Liver (tissue), 8 donors: ENCODE measurements at regions not wholly inside any gene's neighbourhood (a gene's known extent, or its start where the extent isn't known, plus 50 kb on each side); places are given as distances from the start of the nearest gene placed in this dataset.

Source experiments
- DNase-seq: peaks from one replicate; pipeline ENCODE4 v3.0.0-alpha.2; 2017; ENCODE audit warnings: low spot score
- H3K27ac ChIP-seq, 2 donors: one replicate each; pipeline ENCODE4 v1.7.0; 2013; ENCODE audit warnings: inconsistent platforms in 2 of 2, low read length in 2 of 2, control low read depth in 1 of 2, low read depth in 1 of 2, mild to moderate bottlenecking in 1 of 2
- H3K27me3 ChIP-seq, 4 donors: one replicate each; pipeline versions ENCODE4 v1.6.1 to v1.7.0; 2013; ENCODE audit warnings: low read length in 3 of 4, inconsistent platforms in 1 of 4, mild to moderate bottlenecking in 1 of 4, moderate library complexity in 1 of 4; ENCODE audit not compliant: control insufficient read depth in 4 of 4, insufficient read depth in 4 of 4
- H3K36me3 ChIP-seq, 4 donors: one replicate each; pipeline versions ENCODE4 v1.6.1 to v1.7.0; 2013; ENCODE audit warnings: low read length in 3 of 4, mild to moderate bottlenecking in 3 of 4, low read depth in 1 of 4, moderate library complexity in 1 of 4; ENCODE audit not compliant: control insufficient read depth in 4 of 4, insufficient read depth in 3 of 4
- H3K4me1 ChIP-seq, 4 donors: one replicate each; pipeline versions ENCODE4 v1.6.1 to v1.7.0; 2013; ENCODE audit warnings: low read length in 3 of 4, mild to moderate bottlenecking in 3 of 4, moderate library complexity in 1 of 4; ENCODE audit not compliant: control insufficient read depth in 4 of 4, insufficient read depth in 4 of 4
- H3K4me3 ChIP-seq, 3 donors: one replicate each; pipeline versions ENCODE4 v1.6.1 to v1.7.0; 2013; ENCODE audit warnings: low read length in 3 of 3, control low read depth in 1 of 3, low read depth in 1 of 3, mild to moderate bottlenecking in 1 of 3
- H3K9ac ChIP-seq, 2 donors: one replicate each; pipeline ENCODE4 v1.7.0; 2013; ENCODE audit warnings: low read length in 2 of 2, mild to moderate bottlenecking in 2 of 2, moderate library complexity in 2 of 2, control low read depth in 1 of 2, low read depth in 1 of 2
- H3K9me3 ChIP-seq, 4 donors: one replicate each; pipeline versions ENCODE4 v1.6.1 to v1.7.0; 2013; ENCODE audit warnings: low read length in 3 of 4; ENCODE audit not compliant: control insufficient read depth in 4 of 4
- CTCF ChIP-seq: fragments of 150-350 bp; IDR thresholded peaks from 2 replicates; pipeline ENCODE4 v1.5.1; 2017; ENCODE audit warnings: improper control_type of control experiment, low read depth, low read length; ENCODE audit not compliant: missing input control
- EGR1 ChIP-seq, 2 donors: IDR thresholded peaks; 2 replicates each; pipeline ENCODE4 v1.6.1; 2016 to 2018; ENCODE audit warnings: antibody characterized with exemption in 2 of 2, low read depth in 2 of 2
- FOXA1 ChIP-seq: IDR thresholded peaks from 2 replicates; pipeline ENCODE4 v1.6.1; 2016; ENCODE audit warnings: antibody characterized with exemption
- FOXA2 ChIP-seq: IDR thresholded peaks from 2 replicates; pipeline ENCODE4 v1.6.1; 2016; ENCODE audit warnings: antibody characterized with exemption
- GABPA ChIP-seq, 2 donors: IDR thresholded peaks in 1 of 2; conservative IDR thresholded peaks in 1 of 2; 2 replicates each; pipeline ENCODE4 v1.6.1; 2016; ENCODE audit warnings: antibody characterized with exemption in 2 of 2, mild to moderate bottlenecking in 1 of 2, moderate library complexity in 1 of 2
- HNF4A ChIP-seq, 2 donors: conservative IDR thresholded peaks; 2 replicates each; pipeline ENCODE4 v1.6.1; 2016; ENCODE audit warnings: antibody characterized with exemption in 2 of 2, mild to moderate bottlenecking in 2 of 2
- HNF4G ChIP-seq: IDR thresholded peaks from 2 replicates; pipeline ENCODE4 v1.6.1; 2016; ENCODE audit warnings: antibody characterized with exemption
- JUND ChIP-seq, 2 donors: IDR thresholded peaks; 2 replicates each; pipeline ENCODE4 v1.6.1; 2016; ENCODE audit warnings: antibody characterized with exemption in 2 of 2
- MAX ChIP-seq: IDR thresholded peaks from 2 replicates; pipeline ENCODE4 v1.6.1; 2016; ENCODE audit warnings: antibody characterized with exemption
- NR2F2 ChIP-seq: IDR thresholded peaks from 2 replicates; pipeline ENCODE4 v1.6.1; 2016; ENCODE audit warnings: antibody characterized with exemption
- RAD21 ChIP-seq, 2 donors: IDR thresholded peaks; 2 replicates each; pipeline ENCODE4 v1.6.1; 2016; ENCODE audit warnings: antibody characterized with exemption in 2 of 2, mild to moderate bottlenecking in 2 of 2
- REST ChIP-seq: IDR thresholded peaks from 2 replicates; pipeline ENCODE4 v1.6.1; 2016; ENCODE audit warnings: antibody characterized with exemption, mild to moderate bottlenecking
- RXRA ChIP-seq, 2 donors: IDR thresholded peaks; 2 replicates each; pipeline ENCODE4 v1.6.1; 2017 to 2018; ENCODE audit warnings: antibody characterized with exemption in 2 of 2, mild to moderate bottlenecking in 1 of 2
- SP1 ChIP-seq: IDR thresholded peaks from 2 replicates; pipeline ENCODE4 v1.6.1; 2018; ENCODE audit warnings: antibody characterized with exemption, mild to moderate bottlenecking
- TAF1 ChIP-seq: conservative IDR thresholded peaks from 2 replicates; pipeline ENCODE4 v1.6.1; 2016; ENCODE audit warnings: antibody characterized with exemption, mild to moderate bottlenecking
- YY1 ChIP-seq: IDR thresholded peaks from 2 replicates; pipeline ENCODE4 v1.6.1; 2016; ENCODE audit warnings: antibody characterized with exemption, mild to moderate bottlenecking
- ZBTB33 ChIP-seq: IDR thresholded peaks from 2 replicates; pipeline ENCODE4 v1.6.1; 2016; ENCODE audit warnings: antibody characterized with exemption
- WGBS: extraction: QIAGEN DNeasy Blood & Tissue Kit; methylation state at CpG from one replicate; pipeline ENCODE4 v1.1.7; 2013; 5-methylcytosine and 5-hydroxymethylcytosine counted together
- donor health status: healthy.
- donor health status: healthy.
- donor health status: healthy.
- donor health status: healthy.
- donor health status: healthy.

- no peak for TF ChIP-seq ZBTB33
- no peak for TF ChIP-seq HNF4A (conservative IDR thresholded peaks at IDR 0.05)
- no peak for TF ChIP-seq JUND (IDR thresholded peaks at IDR 0.05)
- no peak for TF ChIP-seq FOXA2
Measured at GRCh38 chr6:163902993-163903392, 488.5 kb downstream of the QKI start (continued).

- no peak overlapping the region for H3K4me3 ChIP-seq
- no peaks in the 10 kb centered on the region for H3K36me3 ChIP-seq
- peaks cover 0 to 5% (median 0%) of the 10 kb centered on the region in 4 donors for H3K4me1 ChIP-seq
- no peaks in the 10 kb centered on the region for H3K27me3 ChIP-seq
- peaks cover 0 to 5% (median 1%) of the 10 kb centered on the region in 4 donors for H3K9me3 ChIP-seq
- no peak overlapping the region for H3K27ac ChIP-seq
- TF ChIP-seq FOXA1 (no peak), NR2F2 (no peak), YY1 (no peak), MAX (no peak), REST (no peak), EGR1 (IDR thresholded peaks at IDR 0.05; ENCODE audit: low read depth in 2 of 2) (no peak), JUND (IDR thresholded peaks at IDR 0.05) (no peak), FOXA2 (no peak), TAF1 (no peak)
- H3K9ac ChIP-seq, result no peak overlapping the region
- no peak for DNase-seq
- 90% methylated on average over 5 of the region's 5 CpGs for WGBS
Measured at GRCh38 chr6:163901681-163902080, 487.2 kb downstream of the QKI start.

GRCh38 chr6:163900570-163900969 is 486.1 kb downstream of the QKI start:
- DNase-seq, result no peak
- peaks cover 0 to 5% (median 1%) of the 10 kb centered on the region in 4 donors for H3K9me3 ChIP-seq
- H3K4me3 ChIP-seq, result no peak overlapping the region
- H3K36me3 ChIP-seq, result no peaks in the 10 kb centered on the region
- H3K4me1 ChIP-seq, result no peaks in the 10 kb centered on the region
- H3K9ac ChIP-seq, result no peak overlapping the region
- no peaks in the 10 kb centered on the region for H3K27me3 ChIP-seq
- H3K27ac ChIP-seq, result no peak overlapping the region
- WGBS, result 88% methylated on average over 4 of the region's 4 CpGs
- TF ChIP-seq RAD21 (IDR thresholded peaks at IDR 0.05) (no peak), CTCF (no peak), TAF1 (no peak), FOXA1 (no peak), FOXA2 (no peak), GABPA (IDR thresholded peaks at IDR 0.05 in 1 of 2, conservative IDR thresholded peaks at IDR 0.05 in 1 of 2) (no peak), NR2F2 (no peak), EGR1 (IDR thresholded peaks at IDR 0.05; ENCODE audit: low read depth in 2 of 2) (no peak), RXRA (IDR thresholded peaks at IDR 0.05) (no peak), HNF4A (conservative IDR thresholded peaks at IDR 0.05) (no peak), JUND (IDR thresholded peaks at IDR 0.05) (no peak), YY1 (no peak), HNF4G (no peak), MAX (no peak), SP1 (no peak), REST (no peak)
